ENCODE measurements at regions not wholly inside any gene's neighbourhood (a gene's known extent, or its start where the extent isn't known, plus 50 kb on each side); places are given as distances from the start of the nearest gene placed in this dataset.

GRCh38 chr21:35692311-35692710, 368.0 kb downstream of the SETD4 start:
- no peak for DNase-seq (ENCODE audit: low read depth)

- DNase-seq (ENCODE audit: low read depth), result no peak
These were observed 369.9 kb downstream of the SETD4 start for GRCh38 chr21:35690436-35690835.

- DNase-seq (ENCODE audit: low read depth), result no peak
These were observed 374.2 kb downstream of the SETD4 start for GRCh38 chr21:35686156-35686555.

- no peak for DNase-seq (ENCODE audit: low read depth)
These were observed 376.5 kb downstream of the SETD4 start for GRCh38 chr21:35683664-35684304.

GRCh38 chr21:35682904-35683549, 377.3 kb downstream of the SETD4 start:
- DNase-seq (ENCODE audit: low read depth), result no peak

GRCh38 chr21:35681946-35682345, 378.4 kb downstream of the SETD4 start:
- no peak for DNase-seq (ENCODE audit: low read depth)

GRCh38 chr21:35679076-35679475, 381.2 kb downstream of the SETD4 start:
- no peak for DNase-seq (ENCODE audit: low read depth)

- no peak for DNase-seq (ENCODE audit: low read depth)
These were observed 381.9 kb downstream of the SETD4 start for GRCh38 chr21:35678393-35678792.

- DNase-seq (ENCODE audit: low read depth), result no peak
These were observed 383.0 kb downstream of the SETD4 start for GRCh38 chr21:35677298-35677841.

GRCh38 chr21:35674895-35675470, 385.3 kb downstream of the SETD4 start:
- no peak for DNase-seq (ENCODE audit: low read depth)

- DNase-seq (ENCODE audit: low read depth), result no peak
These were observed 386.1 kb downstream of the SETD4 start for GRCh38 chr21:35674091-35674671.

- no peak for DNase-seq (ENCODE audit: low read depth)
These were observed 388.0 kb downstream of the SETD4 start for GRCh38 chr21:35672313-35672712.

- no peak for DNase-seq (ENCODE audit: low read depth)
These were observed 395.6 kb downstream of the SETD4 start for GRCh38 chr21:35664683-35665082.

- no peak for DNase-seq (ENCODE audit: low read depth)
These were observed 396.3 kb downstream of the SETD4 start for GRCh38 chr21:35663856-35664606.

- peak; percentile 65 for DNase-seq (ENCODE audit: low read depth)
These were observed 402.1 kb downstream of the SETD4 start for GRCh38 chr21:35658242-35658641.

- DNase-seq (ENCODE audit: low read depth), result no peak
These were observed 407.5 kb downstream of the SETD4 start for GRCh38 chr21:35652872-35653271.

- no peak for DNase-seq (ENCODE audit: low read depth)
These were observed 408.1 kb downstream of the SETD4 start for GRCh38 chr21:35652196-35652595.

- no peak for DNase-seq (ENCODE audit: low read depth)
These were observed 409.1 kb downstream of the SETD4 start for GRCh38 chr21:35651196-35651595.

- DNase-seq (ENCODE audit: low read depth), result peak; percentile 25
These were observed 411.1 kb downstream of the SETD4 start for GRCh38 chr21:35649186-35649585.

- DNase-seq (ENCODE audit: low read depth), result no peak
These were observed 411.8 kb downstream of the SETD4 start for GRCh38 chr21:35648512-35648911.

- peak; percentile 68 for DNase-seq (ENCODE audit: low read depth)
These were observed 413.7 kb downstream of the SETD4 start for GRCh38 chr21:35646606-35647005.

- no peak for DNase-seq (ENCODE audit: low read depth)
These were observed 414.3 kb downstream of the SETD4 start for GRCh38 chr21:35645991-35646390.
